Neural crest cell (in vitro differentiated cells): ENCODE measurements at regions not wholly inside any gene's neighbourhood (a gene's known extent, or its start where the extent isn't known, plus 50 kb on each side); places are given as distances from the start of the nearest gene placed in this dataset.

ENCODE experiments used
- DNase-seq: peaks from one replicate; pipeline ENCODE4 v3.0.0; 2021; ENCODE audit warnings: low read depth, mixed read lengths, low spot score
- H3K27ac Mint-ChIP-seq: one replicate; pipeline ENCODE4 v1.8.0; 2021; ENCODE audit warnings: mild to moderate bottlenecking, mixed read lengths; ENCODE audit not compliant: unreplicated experiment
- H3K27me3 Mint-ChIP-seq: 2 replicates; pipeline ENCODE4 v1.8.0; 2021; ENCODE audit warnings: low read depth, mild to moderate bottlenecking, mixed read lengths
- H3K36me3 Mint-ChIP-seq: 2 replicates; pipeline ENCODE4 v1.8.0; 2021; ENCODE audit warnings: low read depth, mild to moderate bottlenecking, mixed read lengths
- H3K4me1 Mint-ChIP-seq: 2 replicates; pipeline ENCODE4 v1.8.0; 2021; ENCODE audit warnings: mixed read lengths
- H3K4me3 Mint-ChIP-seq: one replicate; pipeline ENCODE4 v1.8.0; 2021; ENCODE audit warnings: mild to moderate bottlenecking, mixed read lengths
- H3K9me3 Mint-ChIP-seq: 2 replicates; pipeline ENCODE4 v1.8.0; 2021; ENCODE audit warnings: mixed read lengths
- CTCF ChIP-seq: fragments of 200-600 bp; sonication (generic); conservative IDR thresholded peaks from 2 replicates; pipeline ENCODE4 v1.5.0; 2021; ENCODE audit warnings: antibody characterized with exemption, mild to moderate bottlenecking

GRCh38 chr4:156242390-156242789 is 288.7 kb upstream of the CTSO start:
- no peak for TF ChIP-seq CTCF
- H3K36me3 Mint-ChIP-seq = no peaks in the 10 kb centered on the region
- DNase-seq = no peak
- H3K4me3 Mint-ChIP-seq = no peak overlapping the region
- no peaks in the 10 kb centered on the region for H3K27me3 Mint-ChIP-seq
- H3K9me3 Mint-ChIP-seq = no peaks in the 10 kb centered on the region
- no peak overlapping the region for H3K27ac Mint-ChIP-seq
- peaks cover 1% of the 10 kb centered on the region for H3K4me1 Mint-ChIP-seq

GRCh38 chr4:156241896-156242295 is 288.2 kb upstream of the CTSO start:
- DNase-seq = no peak
- no peaks in the 10 kb centered on the region for H3K9me3 Mint-ChIP-seq
- no peaks in the 10 kb centered on the region for H3K36me3 Mint-ChIP-seq
- no peak for TF ChIP-seq CTCF
- H3K4me3 Mint-ChIP-seq = no peak overlapping the region
- H3K4me1 Mint-ChIP-seq = peaks cover 6% of the 10 kb centered on the region
- H3K27me3 Mint-ChIP-seq = no peaks in the 10 kb centered on the region
- H3K27ac Mint-ChIP-seq = no peak overlapping the region

- TF ChIP-seq CTCF = no peak
- peaks cover 11% of the 10 kb centered on the region for H3K4me1 Mint-ChIP-seq
- H3K27me3 Mint-ChIP-seq = no peaks in the 10 kb centered on the region
- DNase-seq = no peak
- peaks cover 3% of the 10 kb centered on the region for H3K9me3 Mint-ChIP-seq
- H3K27ac Mint-ChIP-seq = no peak overlapping the region
- H3K36me3 Mint-ChIP-seq = no peaks in the 10 kb centered on the region
- H3K4me3 Mint-ChIP-seq = no peak overlapping the region
Observed at GRCh38 chr4:156238171-156238570, 284.5 kb upstream of the CTSO start.

GRCh38 chr4:156237231-156237630 is 283.6 kb upstream of the CTSO start:
- Mint-ChIP-seq H3K4me1 (peaks cover 11% of the 10 kb centered on the region), H3K27ac (no peak overlapping the region), H3K9me3 (peaks cover 3% of the 10 kb centered on the region), H3K27me3 (no peaks in the 10 kb centered on the region), H3K36me3 (no peaks in the 10 kb centered on the region), H3K4me3 (no peak overlapping the region)
- no peak for TF ChIP-seq CTCF
- DNase-seq = no peak

GRCh38 chr4:156230176-156230575 is 276.5 kb upstream of the CTSO start:
- Mint-ChIP-seq H3K27ac (no peak overlapping the region), H3K36me3 (no peaks in the 10 kb centered on the region), H3K4me1 (no peaks in the 10 kb centered on the region), H3K4me3 (no peak overlapping the region), H3K27me3 (no peaks in the 10 kb centered on the region), H3K9me3 (peaks cover 3% of the 10 kb centered on the region)
- no peak for TF ChIP-seq CTCF
- no peak for DNase-seq

GRCh38 chr4:156228676-156229075 is 275.0 kb upstream of the CTSO start:
- no peak for DNase-seq
- no peaks in the 10 kb centered on the region for H3K27me3 Mint-ChIP-seq
- no peaks in the 10 kb centered on the region for H3K9me3 Mint-ChIP-seq
- H3K27ac Mint-ChIP-seq = no peak overlapping the region
- H3K36me3 Mint-ChIP-seq = no peaks in the 10 kb centered on the region
- H3K4me3 Mint-ChIP-seq = no peak overlapping the region
- H3K4me1 Mint-ChIP-seq = no peaks in the 10 kb centered on the region
- TF ChIP-seq CTCF = no peak
